GM18507 (cell line): ENCODE measurements at regions not wholly inside any gene's neighbourhood (a gene's known extent, or its start where the extent isn't known, plus 50 kb on each side); places are given as distances from the start of the nearest gene placed in this dataset.

Source experiments
- DNase-seq: peaks from one replicate; pipeline ENCODE4 v3.0.0; 2011; ENCODE audit warnings: low read depth; ENCODE audit not compliant: insufficient read length; ENCODE audit errors: extremely low spot score
- FAIRE-seq: peaks from 2 replicates; lab custom pipeline; 2011; peaks lifted over from hg19 to GRCh38; lab: Jason Lieb, UNC

DNA sequence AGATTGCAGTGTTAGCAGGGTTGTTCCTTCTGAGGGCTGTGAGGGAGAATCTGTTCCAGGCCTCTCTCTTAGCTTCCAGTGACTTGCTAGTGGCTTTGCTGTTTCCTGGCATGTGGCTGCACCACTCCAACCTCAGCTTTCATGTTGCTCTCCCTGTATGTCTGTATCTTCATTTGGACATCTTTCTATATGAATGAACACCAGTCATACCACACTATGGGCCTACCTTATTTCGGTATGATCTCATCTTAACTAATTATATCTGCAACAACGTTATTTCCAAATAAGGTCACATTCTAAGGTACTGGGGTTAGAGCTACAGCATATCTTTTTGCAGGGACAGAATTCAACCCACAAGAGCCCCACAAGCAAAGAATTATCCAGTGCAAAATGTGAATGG lies 356.7 kb upstream of the UMPS start:
- FAIRE-seq = peak; percentile 5
- no peak for DNase-seq

- FAIRE-seq = no peak
- no peak for DNase-seq
Measured at GRCh38 chr3:124374583-124374982, 355.7 kb upstream of the UMPS start.

DNA sequence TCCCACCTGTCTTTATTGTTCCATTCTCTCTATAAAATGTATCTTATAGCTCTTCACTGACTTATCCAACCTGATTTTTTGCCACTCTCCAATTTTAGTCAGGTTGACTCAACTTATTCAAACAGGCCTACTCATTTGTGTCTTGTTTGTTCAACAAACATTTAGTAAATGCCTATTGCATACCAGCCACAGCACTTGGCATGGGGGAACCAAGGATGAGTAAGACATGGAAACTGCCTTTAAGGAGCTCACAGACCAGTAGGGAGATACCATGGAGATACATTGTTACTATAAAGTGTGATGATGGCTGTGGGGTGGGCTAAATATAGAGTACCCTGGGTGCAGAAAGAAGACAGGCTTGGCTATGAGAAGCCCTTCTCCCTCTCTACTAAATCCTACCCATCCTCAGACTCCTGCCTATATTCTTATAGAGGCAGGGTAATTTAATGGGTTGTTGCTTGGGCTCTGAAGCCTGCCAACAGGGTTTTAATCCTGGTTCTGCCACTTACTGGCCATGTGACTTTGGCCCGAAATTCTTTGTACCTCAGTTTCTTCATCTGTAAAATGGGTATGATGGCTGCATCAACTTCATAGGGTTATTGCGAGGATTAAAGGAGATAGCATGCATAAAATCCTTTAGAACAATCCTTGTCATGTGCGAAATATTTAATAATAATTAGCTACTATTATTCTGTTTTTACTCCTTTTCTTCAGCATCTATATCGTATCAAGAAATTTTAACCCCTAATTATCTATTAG lies 348.5 kb upstream of the UMPS start:
- FAIRE-seq (no peak), DNase-seq (no peak)

GRCh38 chr3:124383051-124383450 lies 347.2 kb upstream of the UMPS start:
- DNase-seq (no peak), FAIRE-seq (no peak)

DNA sequence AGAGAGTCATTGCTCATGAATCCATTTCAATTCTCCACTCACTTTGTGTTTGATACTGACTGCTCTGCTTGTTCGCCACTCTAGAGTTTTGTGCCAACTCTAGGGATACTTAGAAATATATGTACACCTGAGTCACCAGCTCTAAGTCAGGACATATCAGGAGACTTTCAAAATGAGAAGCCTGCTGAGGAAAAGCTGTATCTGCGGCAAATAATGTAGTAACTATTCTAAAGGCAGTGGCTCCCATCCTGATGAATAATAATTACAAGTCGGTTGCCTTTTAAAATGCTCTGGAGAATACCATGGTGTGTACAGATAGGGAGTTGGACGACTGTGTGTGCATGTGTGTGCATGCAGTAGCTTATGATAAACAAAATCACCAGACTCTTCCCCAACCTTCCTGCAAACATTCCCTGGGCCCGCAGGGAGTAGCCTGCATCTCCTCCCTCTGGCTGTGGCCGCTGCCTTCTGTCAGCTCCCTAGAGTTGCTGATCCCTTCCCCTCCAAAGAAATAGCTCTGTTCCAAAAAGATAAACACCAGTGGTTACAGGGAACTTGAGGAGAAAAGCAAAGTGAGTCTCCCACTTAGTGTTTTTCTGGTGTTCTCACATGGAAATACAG lies 346.3 kb upstream of the UMPS start:
- FAIRE-seq = no peak
- no peak for DNase-seq

DNA sequence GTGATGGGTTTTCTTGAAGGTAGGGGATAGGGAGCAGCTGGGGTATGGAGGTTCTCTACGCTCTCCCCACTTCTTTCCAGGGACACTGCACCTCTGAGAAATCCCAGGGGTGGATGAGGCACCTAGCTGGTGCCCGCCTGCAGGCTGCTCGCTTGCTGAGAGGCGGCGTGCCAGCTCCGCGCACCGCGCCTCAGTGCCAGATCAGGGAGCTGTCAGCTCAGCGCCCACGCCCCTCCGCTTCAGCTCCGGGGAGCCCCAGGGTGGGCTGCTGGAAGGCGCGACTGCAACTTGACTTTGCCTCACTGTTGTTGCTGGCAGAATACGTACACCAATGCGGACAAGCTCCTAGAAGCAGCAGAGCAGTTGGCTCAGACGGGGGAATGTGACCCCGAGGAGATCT lies 345.7 kb upstream of the UMPS start:
- FAIRE-seq (no peak), DNase-seq (no peak)

GRCh38 chr3:124385996-124386395 lies 344.3 kb upstream of the UMPS start:
- FAIRE-seq (no peak), DNase-seq (no peak)

- DNase-seq = no peak
- no peak for FAIRE-seq
Measured at GRCh38 chr3:124386996-124387595, 343.2 kb upstream of the UMPS start.

GRCh38 chr3:124391774-124392173 lies 338.5 kb upstream of the UMPS start:
- DNase-seq (no peak), FAIRE-seq (no peak)

DNA sequence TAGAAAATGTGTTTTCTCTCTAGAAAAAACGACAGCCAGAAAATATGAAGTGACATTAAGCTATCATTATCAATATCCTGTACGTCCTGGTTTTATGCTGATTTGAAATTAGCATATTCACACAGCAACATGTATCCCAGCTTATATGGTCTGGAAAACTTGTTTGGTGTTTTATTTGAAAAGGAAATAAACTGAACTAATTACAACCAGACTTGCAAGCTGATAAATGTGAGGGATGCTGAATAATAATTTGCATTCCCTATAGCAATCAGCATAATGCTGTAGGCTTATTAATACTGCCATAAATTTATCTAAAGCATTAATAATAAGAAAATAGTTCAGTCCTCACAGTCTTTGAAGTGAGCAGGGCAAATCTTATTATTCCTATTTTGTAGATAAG lies 336.9 kb upstream of the UMPS start:
- FAIRE-seq (no peak), DNase-seq (no peak)

- DNase-seq (no peak), FAIRE-seq (no peak)
Measured at GRCh38 chr3:124395162-124395561, 335.1 kb upstream of the UMPS start.

DNA sequence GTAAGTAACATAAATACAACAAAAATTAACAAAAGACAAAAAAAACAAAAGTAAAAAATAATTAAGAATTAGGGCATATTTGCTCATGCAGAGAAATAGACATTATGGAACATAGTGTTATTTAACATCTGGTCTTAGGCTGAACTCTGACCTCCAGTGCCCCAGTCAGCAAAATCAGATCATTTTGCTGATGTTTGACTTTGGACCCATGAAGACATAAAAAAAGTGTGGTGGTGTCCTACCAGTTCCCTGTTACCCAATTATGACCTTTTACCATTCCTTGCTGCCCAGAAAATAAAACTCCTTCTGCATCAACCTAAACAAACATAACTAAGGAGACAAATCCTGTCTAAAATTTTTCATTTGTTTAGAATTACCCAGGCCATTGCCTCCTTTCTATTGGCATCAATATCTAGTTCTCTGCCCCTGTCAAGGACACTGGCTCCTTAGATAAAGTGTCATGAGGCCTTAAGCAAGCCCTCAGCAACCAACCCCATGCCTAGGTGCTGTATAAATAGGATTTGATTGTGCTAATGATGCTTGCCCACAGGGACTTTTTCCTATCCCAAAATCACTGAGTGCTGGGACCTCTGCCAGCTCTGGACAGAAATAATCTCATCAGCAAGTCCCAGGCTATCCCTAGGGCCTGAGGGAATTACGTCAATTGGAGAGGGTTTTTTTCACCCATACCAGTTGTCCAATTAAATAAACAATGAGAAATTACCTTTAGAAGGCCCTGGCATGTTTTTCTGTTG lies 334.5 kb upstream of the UMPS start:
- FAIRE-seq = no peak
- DNase-seq = no peak

GRCh38 chr3:124396339-124396950 lies 333.8 kb upstream of the UMPS start:
- FAIRE-seq = no peak

GRCh38 chr3:124397088-124397487 lies 333.2 kb upstream of the UMPS start:
- FAIRE-seq (no peak), DNase-seq (no peak)

More at GRCh38 chr3:124396339-124396950, 333.8 kb upstream of the UMPS start:
- no peak for DNase-seq

DNA sequence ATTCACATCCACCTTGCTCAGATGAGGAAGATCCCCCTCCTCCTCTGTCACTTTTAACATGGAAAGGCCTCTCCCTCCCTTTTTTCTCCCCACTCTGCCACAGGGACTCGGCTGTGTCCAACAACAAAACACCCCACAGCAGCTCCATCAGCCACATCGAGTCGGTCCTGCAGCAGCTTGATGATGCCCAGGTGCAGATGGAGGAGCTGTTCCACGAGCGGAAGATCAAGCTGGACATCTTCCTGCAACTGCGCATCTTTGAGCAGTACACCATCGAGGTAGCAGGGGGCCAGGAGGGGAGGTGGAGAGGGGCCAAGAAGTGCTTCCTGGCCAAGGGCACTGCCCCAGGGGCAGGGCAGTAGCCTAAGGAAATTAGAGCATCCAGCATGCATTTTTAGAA lies 331.7 kb upstream of the UMPS start:
- DNase-seq (no peak), FAIRE-seq (no peak)

- FAIRE-seq (no peak), DNase-seq (no peak)
Measured at GRCh38 chr3:124401843-124402242, 328.4 kb upstream of the UMPS start.

DNA sequence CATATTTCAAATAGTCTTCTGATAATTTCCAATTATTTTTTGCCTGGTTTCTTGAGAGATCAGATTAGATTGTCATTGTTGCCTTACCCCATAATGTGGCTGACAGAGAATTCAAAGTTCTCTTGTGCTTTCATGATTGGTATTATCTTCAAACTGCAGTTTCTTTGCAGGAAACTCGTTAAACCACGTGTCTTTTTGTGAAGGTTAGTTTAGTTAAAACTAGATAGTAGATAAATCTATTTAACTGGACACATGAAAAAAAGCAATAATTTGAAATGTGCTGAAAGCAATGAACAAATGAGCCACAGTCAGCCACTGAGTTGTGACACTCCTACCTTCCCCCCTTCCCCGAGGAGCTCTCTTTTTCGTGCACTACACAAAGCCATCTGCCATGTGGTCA lies 327.5 kb upstream of the UMPS start:
- DNase-seq (no peak), FAIRE-seq (no peak)

DNA sequence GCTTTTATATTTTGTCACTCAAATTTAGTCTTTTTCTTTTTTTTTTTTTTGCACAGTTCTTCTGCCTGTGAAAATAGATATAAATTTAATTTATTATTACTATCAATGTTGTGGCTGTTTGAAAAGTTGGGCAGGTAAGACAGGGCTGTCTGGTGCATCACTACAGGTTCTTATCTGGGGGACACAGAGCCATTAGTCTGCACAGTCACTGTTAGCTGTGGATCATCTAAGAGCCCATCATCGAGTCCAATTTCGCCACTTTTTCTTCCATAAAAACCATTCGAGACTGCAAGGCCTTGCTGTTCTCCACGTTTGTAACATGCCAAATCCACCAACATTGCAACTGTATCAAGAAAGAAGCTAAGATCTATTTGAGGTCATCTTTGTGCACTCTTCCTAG lies 325.6 kb upstream of the UMPS start:
- FAIRE-seq (no peak), DNase-seq (no peak)

- FAIRE-seq (no peak), DNase-seq (no peak)
Measured at GRCh38 chr3:124407260-124407659, 323.0 kb upstream of the UMPS start.
